Skeletal muscle satellite cell (primary cell): ENCODE measurements at regions not wholly inside any gene's neighbourhood (a gene's known extent, or its start where the extent isn't known, plus 50 kb on each side); places are given as distances from the start of the nearest gene placed in this dataset.

Source experiments
- H3K27me3 ChIP-seq: 2 replicates; pipeline ENCODE4 v1.7.0; 2013; ENCODE audit warnings: low read length; ENCODE audit not compliant: control insufficient read depth, insufficient read depth
- H3K36me3 ChIP-seq: 2 replicates; pipeline ENCODE4 v1.7.0; 2013; ENCODE audit warnings: mild to moderate bottlenecking, control low read depth, low read length; ENCODE audit not compliant: insufficient read depth
- H3K4me1 ChIP-seq: 2 replicates; pipeline ENCODE4 v1.7.0; 2013; ENCODE audit warnings: low read length; ENCODE audit not compliant: control insufficient read depth, insufficient read depth
- H3K4me2 ChIP-seq: 2 replicates; pipeline ENCODE4 v1.7.0; 2013; ENCODE audit warnings: mild to moderate bottlenecking, low read length
- H3K4me3 ChIP-seq: 2 replicates; pipeline ENCODE4 v1.7.0; 2013; ENCODE audit warnings: low read length
- H3K9ac ChIP-seq: 2 replicates; pipeline ENCODE4 v1.7.0; 2013; ENCODE audit warnings: mild to moderate bottlenecking, low read depth, low read length, moderate library complexity
- H3K9me3 ChIP-seq: replicated peaks from 2 replicates; pipeline ENCODE4 v1.7.0; 2013; ENCODE audit warnings: mild to moderate bottlenecking, control low read depth, low read length

- H3K4me1 ChIP-seq, result no peaks in the 10 kb centered on the region
- H3K4me3 ChIP-seq, result no peak overlapping the region
- no peak overlapping the region for H3K4me2 ChIP-seq
- no peaks in the 10 kb centered on the region for H3K27me3 ChIP-seq
- H3K36me3 ChIP-seq, result no peaks in the 10 kb centered on the region
- no peaks in the 10 kb centered on the region for H3K9me3 ChIP-seq
- no peak overlapping the region for H3K9ac ChIP-seq
Measured at GRCh38 chrX:113009837-113010236, 169.2 kb upstream of the AMOT start.

- Histone ChIP-seq H3K4me2 (no peak overlapping the region), H3K27me3 (no peaks in the 10 kb centered on the region), H3K36me3 (no peaks in the 10 kb centered on the region), H3K9me3 (no peaks in the 10 kb centered on the region), H3K9ac (no peak overlapping the region), H3K4me1 (no peaks in the 10 kb centered on the region), H3K4me3 (no peak overlapping the region)
Measured at GRCh38 chrX:113009029-113009428, 168.4 kb upstream of the AMOT start.

GRCh38 chrX:113001836-113002235 lies 161.2 kb upstream of the AMOT start:
- no peaks in the 10 kb centered on the region for H3K36me3 ChIP-seq
- H3K9me3 ChIP-seq, result no peaks in the 10 kb centered on the region
- no peak overlapping the region for H3K4me3 ChIP-seq
- H3K9ac ChIP-seq, result no peak overlapping the region
- H3K27me3 ChIP-seq, result peaks cover 10% of the 10 kb centered on the region
- no peaks in the 10 kb centered on the region for H3K4me1 ChIP-seq
- H3K4me2 ChIP-seq, result no peak overlapping the region

DNA sequence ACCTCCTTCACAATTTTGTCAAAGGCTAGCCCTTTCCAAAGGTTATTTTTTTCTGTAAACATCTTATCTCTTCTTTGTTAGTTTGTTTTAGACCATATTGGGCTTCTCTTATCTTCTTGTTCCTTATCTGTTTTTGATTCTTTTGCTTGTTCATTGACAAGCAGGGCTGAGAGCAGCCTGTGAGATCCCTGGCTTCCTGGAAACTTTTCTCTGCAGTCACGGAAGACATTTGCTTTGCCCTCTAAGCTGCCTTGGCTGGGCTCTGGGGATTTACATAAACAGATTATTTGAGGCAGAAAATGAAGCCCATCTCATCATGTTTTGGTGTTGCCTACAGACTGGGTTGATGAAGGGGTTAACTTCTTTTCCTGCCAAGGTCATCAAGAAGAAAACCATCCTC lies 157.4 kb upstream of the AMOT start:
- no peak overlapping the region for H3K4me2 ChIP-seq
- no peak overlapping the region for H3K9ac ChIP-seq
- peaks cover 11% of the 10 kb centered on the region for H3K27me3 ChIP-seq
- H3K4me3 ChIP-seq, result no peak overlapping the region
- H3K36me3 ChIP-seq, result no peaks in the 10 kb centered on the region
- H3K4me1 ChIP-seq, result no peaks in the 10 kb centered on the region
- H3K9me3 ChIP-seq, result no peaks in the 10 kb centered on the region

DNA sequence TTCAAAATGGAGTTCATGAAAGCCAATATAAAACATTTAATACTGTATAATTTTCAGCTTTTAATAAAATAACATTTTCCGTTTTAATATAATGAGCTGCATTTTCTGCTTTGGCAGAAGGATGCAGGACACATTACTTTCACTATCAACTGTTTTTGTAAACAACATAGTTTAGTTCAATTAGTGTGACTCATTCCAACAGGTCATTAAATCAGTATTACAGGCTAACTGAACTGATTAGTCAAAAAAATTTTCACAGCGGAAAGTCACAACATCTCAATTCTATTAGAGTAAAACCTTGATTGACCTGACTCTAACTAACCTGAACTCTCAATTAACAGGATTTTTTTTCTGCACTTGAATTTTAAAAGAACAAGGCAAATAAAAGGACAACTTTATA lies 151.2 kb upstream of the AMOT start:
- no peak overlapping the region for H3K4me3 ChIP-seq
- no peak overlapping the region for H3K4me2 ChIP-seq
- H3K9me3 ChIP-seq, result no peaks in the 10 kb centered on the region
- no peaks in the 10 kb centered on the region for H3K36me3 ChIP-seq
- H3K9ac ChIP-seq, result no peak overlapping the region
- H3K27me3 ChIP-seq, result peaks cover under 1% of the 10 kb centered on the region
- no peaks in the 10 kb centered on the region for H3K4me1 ChIP-seq

DNA sequence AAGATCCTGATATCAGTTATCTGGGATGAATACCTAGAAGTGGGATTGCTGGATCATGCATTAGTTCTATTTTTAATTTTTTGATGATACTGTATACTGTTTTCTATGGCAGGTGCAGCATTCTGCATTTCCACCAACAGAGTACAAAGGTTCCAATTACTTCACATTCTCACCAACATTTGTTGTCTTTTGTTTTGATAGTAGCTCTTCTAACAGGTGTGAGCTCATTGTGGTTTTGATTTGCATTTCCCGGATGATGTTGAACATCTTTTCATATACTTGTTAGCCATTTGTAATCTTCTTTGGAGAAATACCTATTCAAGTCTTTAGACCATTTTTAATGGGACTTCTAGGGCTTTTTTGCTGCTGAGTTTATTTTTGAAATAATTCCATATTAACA lies 139.2 kb upstream of the AMOT start:
- no peak overlapping the region for H3K4me3 ChIP-seq
- no peaks in the 10 kb centered on the region for H3K9me3 ChIP-seq
- peaks cover 14% of the 10 kb centered on the region for H3K27me3 ChIP-seq
- H3K9ac ChIP-seq, result no peak overlapping the region
- H3K4me2 ChIP-seq, result no peak overlapping the region
- no peaks in the 10 kb centered on the region for H3K4me1 ChIP-seq
- no peaks in the 10 kb centered on the region for H3K36me3 ChIP-seq

DNA sequence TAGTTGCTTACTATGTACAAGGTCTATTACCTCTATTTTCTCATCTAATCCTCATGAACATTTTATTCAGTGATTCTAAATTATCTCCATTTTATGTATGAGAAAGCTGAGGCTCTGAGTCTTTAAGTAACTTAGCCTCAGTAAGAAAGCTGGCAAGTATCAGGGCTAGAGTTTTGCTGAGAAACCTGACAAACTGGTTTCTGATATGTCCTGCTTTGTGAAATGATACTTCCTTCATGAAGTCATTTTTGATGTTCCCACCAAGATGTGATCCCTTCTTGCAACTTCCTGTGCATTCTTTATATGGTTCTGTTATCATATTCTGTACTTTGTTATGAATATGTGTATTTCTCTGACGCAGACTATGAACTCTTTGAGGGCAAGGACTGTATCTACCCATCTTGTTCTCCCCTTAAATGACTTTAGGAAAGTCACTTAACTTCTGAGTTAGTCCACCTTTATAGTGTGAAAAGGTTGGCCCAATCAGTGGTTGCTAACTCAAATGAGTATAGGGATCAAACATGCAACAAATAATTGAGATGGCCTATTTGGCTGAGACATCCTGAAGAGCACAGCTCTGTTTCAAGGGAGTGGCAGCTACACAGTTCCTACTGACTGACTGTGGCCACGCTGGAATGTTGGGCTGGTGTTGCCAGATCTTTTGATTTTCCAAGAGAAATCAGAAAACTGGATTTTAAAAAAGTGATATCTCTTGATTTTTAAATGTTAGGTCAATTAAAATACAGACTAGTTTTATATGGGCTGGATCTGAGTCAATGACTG lies 127.9 kb upstream of the AMOT start:
- H3K4me1 ChIP-seq, result no peaks in the 10 kb centered on the region
- peaks cover 16% of the 10 kb centered on the region for H3K27me3 ChIP-seq
- no peak overlapping the region for H3K4me3 ChIP-seq
- H3K9me3 ChIP-seq, result no peaks in the 10 kb centered on the region
- no peak overlapping the region for H3K9ac ChIP-seq
- no peaks in the 10 kb centered on the region for H3K36me3 ChIP-seq
- H3K4me2 ChIP-seq, result no peak overlapping the region

GRCh38 chrX:112967903-112968302 lies 127.3 kb upstream of the AMOT start:
- H3K9me3 ChIP-seq, result no peaks in the 10 kb centered on the region
- no peak overlapping the region for H3K4me2 ChIP-seq
- no peak overlapping the region for H3K9ac ChIP-seq
- no peaks in the 10 kb centered on the region for H3K4me1 ChIP-seq
- H3K4me3 ChIP-seq, result no peak overlapping the region
- H3K36me3 ChIP-seq, result no peaks in the 10 kb centered on the region
- H3K27me3 ChIP-seq, result peaks cover 16% of the 10 kb centered on the region

- Histone ChIP-seq H3K9me3 (no peaks in the 10 kb centered on the region), H3K9ac (no peak overlapping the region), H3K4me3 (no peak overlapping the region), H3K27me3 (peaks cover 16% of the 10 kb centered on the region), H3K36me3 (no peaks in the 10 kb centered on the region), H3K4me1 (no peaks in the 10 kb centered on the region), H3K4me2 (no peak overlapping the region)
Measured at GRCh38 chrX:112967341-112967740, 126.7 kb upstream of the AMOT start.

DNA sequence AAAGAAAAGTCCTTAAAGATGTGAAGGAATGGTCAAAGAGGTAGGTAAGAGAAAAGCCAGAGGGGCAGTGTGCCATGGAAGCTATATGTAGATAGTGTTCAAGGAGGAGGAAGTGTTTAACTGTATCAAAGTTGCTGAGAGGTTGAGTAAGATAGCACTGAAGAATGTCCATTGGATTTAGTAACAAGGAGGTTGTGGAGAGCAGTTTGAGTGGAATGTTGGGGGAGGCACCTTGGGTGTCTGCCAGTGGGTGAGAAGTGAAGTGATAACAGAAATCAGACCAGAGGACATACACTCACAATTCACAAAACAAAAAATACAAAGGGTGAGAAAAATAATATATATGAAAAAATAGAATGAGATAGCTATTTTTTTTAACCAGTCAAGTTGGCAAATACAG lies 121.3 kb upstream of the AMOT start:
- Histone ChIP-seq H3K4me3 (no peak overlapping the region), H3K4me2 (no peak overlapping the region), H3K9ac (no peak overlapping the region), H3K27me3 (peaks cover 10% of the 10 kb centered on the region), H3K9me3 (no peaks in the 10 kb centered on the region), H3K36me3 (no peaks in the 10 kb centered on the region), H3K4me1 (no peaks in the 10 kb centered on the region)

DNA sequence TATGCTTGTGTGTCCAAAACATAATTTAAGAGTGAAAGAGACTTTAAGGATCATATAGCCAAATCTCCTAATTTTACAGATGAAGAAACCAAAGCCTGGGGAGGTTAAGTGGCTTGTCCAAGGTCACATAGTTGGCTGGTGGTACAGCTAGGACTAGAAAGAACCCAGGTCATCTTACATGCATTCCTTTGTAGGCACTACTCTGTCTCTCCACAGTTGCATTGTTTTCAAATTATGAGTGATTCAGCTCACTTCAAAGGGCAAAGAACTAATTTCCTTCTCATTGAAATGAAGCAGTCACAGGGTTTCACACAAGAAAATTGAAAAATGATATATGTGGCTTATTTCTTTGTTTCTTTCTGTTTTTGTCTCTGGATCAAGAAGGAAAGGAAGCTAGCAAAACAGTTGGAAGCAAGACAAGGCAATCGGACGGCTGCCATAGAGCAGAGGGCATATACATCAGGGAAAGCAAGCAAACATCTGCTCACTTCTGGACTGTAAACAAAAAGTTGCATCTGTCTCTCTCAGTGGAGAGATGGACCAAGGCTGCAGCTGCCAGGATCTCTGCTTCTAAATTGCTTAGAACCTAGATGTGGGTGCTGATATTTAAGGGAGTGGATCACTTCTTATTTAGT lies 107.5 kb upstream of the AMOT start:
- no peak overlapping the region for H3K4me2 ChIP-seq
- peaks cover 12% of the 10 kb centered on the region for H3K27me3 ChIP-seq
- H3K9ac ChIP-seq, result no peak overlapping the region
- H3K4me1 ChIP-seq, result no peaks in the 10 kb centered on the region
- no peak overlapping the region for H3K4me3 ChIP-seq
- H3K9me3 ChIP-seq, result no peaks in the 10 kb centered on the region
- H3K36me3 ChIP-seq, result no peaks in the 10 kb centered on the region

DNA sequence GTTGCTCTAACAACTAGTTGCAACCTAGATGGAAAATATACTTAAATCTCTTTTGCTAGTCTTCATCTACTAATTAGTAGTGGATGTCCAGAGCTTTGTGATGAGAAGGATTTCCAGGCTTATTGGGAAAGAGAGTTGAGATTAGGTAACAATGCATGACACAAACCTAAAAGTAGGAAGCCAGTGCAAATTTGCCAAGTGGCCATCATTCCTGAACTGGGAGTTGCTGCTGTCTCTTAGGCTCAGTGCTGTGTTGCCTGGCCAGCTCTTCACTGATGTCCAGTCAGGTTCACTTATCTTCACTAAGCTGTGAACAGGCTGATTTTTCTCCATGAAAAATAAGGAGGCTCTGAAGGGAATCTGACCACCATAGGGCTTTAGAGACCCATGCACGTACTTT lies 105.6 kb upstream of the AMOT start:
- no peaks in the 10 kb centered on the region for H3K9me3 ChIP-seq
- peaks cover 7% of the 10 kb centered on the region for H3K27me3 ChIP-seq

More for the DNA sequence above, 105.6 kb upstream of the AMOT start:
- no peak overlapping the region for H3K4me3 ChIP-seq
- H3K4me2 ChIP-seq, result no peak overlapping the region
- H3K9ac ChIP-seq, result no peak overlapping the region
- no peaks in the 10 kb centered on the region for H3K4me1 ChIP-seq
- H3K36me3 ChIP-seq, result no peaks in the 10 kb centered on the region
